HCT116 (cell line): ENCODE measurements at regions not wholly inside any gene's neighbourhood (a gene's known extent, or its start where the extent isn't known, plus 50 kb on each side); places are given as distances from the start of the nearest gene placed in this dataset.
A peak's percentile ranks its signal among the peaks of the same experiment; 100 is the strongest.

Source experiments
- ATAC-seq: fragments of 200-7000 bp; cut with Tn5 transposase; 2 replicates; pipeline ENCODE4 v1.9.1; 2020; ENCODE audit warnings: mild to moderate bottlenecking, moderate library complexity
- BruUV-seq: library from RNA; stranded (reverse); fragments of 400-500 nt; replicated peaks from 2 replicates; lab custom pipeline; 2021; lab: Mats Ljungman, UMichigan
- CTCF ChIA-PET: fragments of 300-600 bp; sonication (Branson Sonifier 250); formaldehyde crosslinking; loops from one replicate; lab custom pipeline; 2021; ENCODE audit warnings: antibody characterized with exemption; lab: Charles Lee
- POLR2A ChIA-PET: fragments of 300-600, 350-600 bp; sonication (Branson Sonifier 250); formaldehyde crosslinking; loops from one replicate; lab custom pipeline; 2021; ENCODE audit warnings: antibody characterized with exemption; lab: Charles Lee
- RAD21 ChIA-PET, 2 experiments: fragments of 300-600 bp; sonication (Branson Sonifier 250); formaldehyde crosslinking; loops; one replicate each; lab custom pipeline; 2023; ENCODE audit warnings: low total read pairs in 2 of 2; ENCODE audit not compliant: uncharacterized antibody in 2 of 2, unreplicated experiment in 2 of 2, low non-redundant PET in 1 of 2; lab: Charles Lee
- DNase-seq: peaks from one replicate; pipeline ENCODE4 v3.0.0-alpha.2; 2010; ENCODE audit warnings: low read depth, low spot score
- H2AFZ ChIP-seq: fragments of 200-600 bp; shearing (Covaris generic), sonication (generic); 2 replicates; pipeline ENCODE4 v1.6.1; 2017; ENCODE audit warnings: low read depth, mixed run types, mixed read lengths, antibody characterized with exemption, low read length; ENCODE audit not compliant: poor library complexity, severe bottlenecking
- H3K27ac ChIP-seq: 2 replicates; pipeline ENCODE4 v1.5.1; 2012; ENCODE audit warnings: low read depth, low read length
- H3K27me3 ChIP-seq: fragments of 200-600 bp; sonication (generic); 2 replicates; pipeline ENCODE4 v1.6.1; 2016; ENCODE audit warnings: mixed run types, low read length, mixed read lengths; ENCODE audit not compliant: insufficient read depth
- H3K36me3 ChIP-seq, 2 experiments: fragments of 200-500 bp in 1 of 2; fragments of 200-600 bp in 1 of 2; sonication (Bioruptor generic) in 1 of 2; sonication (generic) in 1 of 2; 2 replicates each; pipeline versions ENCODE4 v1.5.1 to v1.6.1; 2014 to 2016; ENCODE audit warnings: low read length in 2 of 2, inconsistent platforms in 1 of 2, mixed read lengths in 1 of 2, mixed run types in 1 of 2; ENCODE audit not compliant: insufficient read depth in 2 of 2, control insufficient read depth in 1 of 2
- H3K4me1 ChIP-seq, 2 experiments: fragments of 200-600 bp in 1 of 2; sonication (generic) in 1 of 2; 2 replicates each; pipeline versions ENCODE4 v1.5.1 to v1.6.1; 2012 to 2017; ENCODE audit warnings: low read length in 2 of 2, inconsistent platforms in 1 of 2, mild to moderate bottlenecking in 1 of 2, mixed read lengths in 1 of 2, mixed run types in 1 of 2, moderate library complexity in 1 of 2; ENCODE audit not compliant: insufficient read depth in 2 of 2, control insufficient read depth in 1 of 2
- H3K4me2 ChIP-seq: fragments of 200-600 bp; sonication (generic); 2 replicates; pipeline ENCODE4 v1.6.1; 2017; ENCODE audit warnings: mixed run types, low read length, mixed read lengths
- H3K4me3 ChIP-seq, 2 experiments: fragments of 200-600 bp in 1 of 2; sonication (generic) in 1 of 2; replicated peaks in 1 of 2; 2 replicates each; pipeline ENCODE4 v1.5.1; 2011 to 2016; ENCODE audit warnings: low read length in 2 of 2, control low read depth in 1 of 2, low read depth in 1 of 2, mild to moderate bottlenecking in 1 of 2, mixed read lengths in 1 of 2, mixed run types in 1 of 2
- H3K79me2 ChIP-seq: fragments of 200-600 bp; sonication (generic); 2 replicates; pipeline ENCODE4 v1.6.1; 2017; ENCODE audit warnings: mild to moderate bottlenecking, mixed run types, low read length, moderate library complexity, mixed read lengths; ENCODE audit not compliant: insufficient read depth
- H3K9ac ChIP-seq: fragments of 200-600 bp; sonication (generic); 2 replicates; pipeline ENCODE4 v1.6.1; 2016; ENCODE audit warnings: low read length, mixed read lengths
- H3K9me2 ChIP-seq: fragments of 200-600 bp; sonication (generic), shearing (Covaris generic); 2 replicates; pipeline ENCODE4 v1.6.1; 2017; ENCODE audit warnings: mixed run types, mild to moderate bottlenecking, moderate library complexity; ENCODE audit not compliant: insufficient read depth
- H3K9me3 ChIP-seq, 2 experiments: fragments of 200-500 bp in 1 of 2; fragments of 200-600 bp in 1 of 2; sonication (Bioruptor generic) in 1 of 2; sonication (generic) in 1 of 2; 2 replicates each; pipeline ENCODE4 v1.6.1; 2014 to 2017; ENCODE audit warnings: low read length in 2 of 2, mixed read lengths in 2 of 2, inconsistent platforms in 1 of 2, low read depth in 1 of 2, mild to moderate bottlenecking in 1 of 2, mixed run types in 1 of 2, moderate library complexity in 1 of 2; ENCODE audit not compliant: control insufficient read depth in 1 of 2, insufficient read depth in 1 of 2
- H4K20me1 ChIP-seq: fragments of 200-600 bp; sonication (generic), shearing (Covaris generic); 2 replicates; pipeline ENCODE4 v1.6.1; 2017; ENCODE audit warnings: mixed run types, mild to moderate bottlenecking, moderate library complexity; ENCODE audit not compliant: insufficient read depth
- CEBPB ChIP-seq: IDR thresholded peaks from 2 replicates; pipeline ENCODE4 v1.6.1; 2012; ENCODE audit warnings: low read depth
- EGR1 ChIP-seq: IDR thresholded peaks from 2 replicates; pipeline ENCODE4 v1.6.1; 2012; ENCODE audit warnings: low read depth
- JUND ChIP-seq: IDR thresholded peaks from 2 replicates; pipeline ENCODE4 v1.6.1; 2012
- RAD21 ChIP-seq: IDR thresholded peaks from 2 replicates; pipeline ENCODE4 v1.6.1; 2012; ENCODE audit warnings: low read depth, mild to moderate bottlenecking
- SP1 ChIP-seq: IDR thresholded peaks from 2 replicates; pipeline ENCODE4 v1.6.1; 2012; ENCODE audit warnings: low read depth
- TCF7L2 ChIP-seq: IDR thresholded peaks from 2 replicates; pipeline ENCODE4 v1.7.0; 2011; ENCODE audit warnings: borderline replicate concordance, inconsistent platforms; ENCODE audit not compliant: insufficient read depth, insufficient read length; ENCODE audit errors: extremely low read depth
- YY1 ChIP-seq: IDR thresholded peaks from 2 replicates; pipeline ENCODE4 v1.6.1; 2011; ENCODE audit warnings: low read length, low read depth, moderate library complexity, mild to moderate bottlenecking; ENCODE audit not compliant: insufficient replicate concordance; ENCODE audit errors: extremely low read depth
- intact Hi-C: fragments of 100-400 bp; cut with micrococcal nuclease; formaldehyde crosslinking; loops from 2 replicates; pipeline ENCODE4 v1.10.0; 2022
- TF ChIP-seq, protein P1 (sequence below): IDR thresholded peaks from 2 replicates; pipeline ENCODE4 v1.6.1; 2012; ENCODE audit warnings: low read depth

- peak; percentile 70; the same call in 1 of the 2 replicates for TF ChIP-seq CEBPB
- no peak for TF ChIP-seq TCF7L2
- no peak for TF ChIP-seq JUND
- no peak for TF ChIP-seq YY1
- TF ChIP-seq RAD21, result no peak
Observed at GRCh38 chr1:168408539-168408865, 127.8 kb downstream of the TBX19 start (continued).

- ChIA-PET CTCF (interaction anchor here (1.2 kb wide), 1 partner anchor 65 kb away, joined by 3 read pairs; no protein-coding TSS in a partner anchor), RAD21 (interaction anchor here in 1 of 2 experiments (1.1 kb wide), 1 partner anchor 63 kb away, joined by 3 read pairs; no protein-coding TSS in a partner anchor), POLR2A (interaction anchor here (0.9 to 2.9 kb wide), 4 partner anchors 11 to 182 kb away, joined by 3 to 11 read pairs (median 4); partner anchors contain the start of gene SFT2D2)
- TF ChIP-seq EGR1 (no peak), SP1 (no peak)
- TF ChIP-seq, protein P1, sequence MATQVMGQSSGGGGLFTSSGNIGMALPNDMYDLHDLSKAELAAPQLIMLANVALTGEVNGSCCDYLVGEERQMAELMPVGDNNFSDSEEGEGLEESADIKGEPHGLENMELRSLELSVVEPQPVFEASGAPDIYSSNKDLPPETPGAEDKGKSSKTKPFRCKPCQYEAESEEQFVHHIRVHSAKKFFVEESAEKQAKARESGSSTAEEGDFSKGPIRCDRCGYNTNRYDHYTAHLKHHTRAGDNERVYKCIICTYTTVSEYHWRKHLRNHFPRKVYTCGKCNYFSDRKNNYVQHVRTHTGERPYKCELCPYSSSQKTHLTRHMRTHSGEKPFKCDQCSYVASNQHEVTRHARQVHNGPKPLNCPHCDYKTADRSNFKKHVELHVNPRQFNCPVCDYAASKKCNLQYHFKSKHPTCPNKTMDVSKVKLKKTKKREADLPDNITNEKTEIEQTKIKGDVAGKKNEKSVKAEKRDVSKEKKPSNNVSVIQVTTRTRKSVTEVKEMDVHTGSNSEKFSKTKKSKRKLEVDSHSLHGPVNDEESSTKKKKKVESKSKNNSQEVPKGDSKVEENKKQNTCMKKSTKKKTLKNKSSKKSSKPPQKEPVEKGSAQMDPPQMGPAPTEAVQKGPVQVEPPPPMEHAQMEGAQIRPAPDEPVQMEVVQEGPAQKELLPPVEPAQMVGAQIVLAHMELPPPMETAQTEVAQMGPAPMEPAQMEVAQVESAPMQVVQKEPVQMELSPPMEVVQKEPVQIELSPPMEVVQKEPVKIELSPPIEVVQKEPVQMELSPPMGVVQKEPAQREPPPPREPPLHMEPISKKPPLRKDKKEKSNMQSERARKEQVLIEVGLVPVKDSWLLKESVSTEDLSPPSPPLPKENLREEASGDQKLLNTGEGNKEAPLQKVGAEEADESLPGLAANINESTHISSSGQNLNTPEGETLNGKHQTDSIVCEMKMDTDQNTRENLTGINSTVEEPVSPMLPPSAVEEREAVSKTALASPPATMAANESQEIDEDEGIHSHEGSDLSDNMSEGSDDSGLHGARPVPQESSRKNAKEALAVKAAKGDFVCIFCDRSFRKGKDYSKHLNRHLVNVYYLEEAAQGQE, result peak; percentile 26
- H3K4me1 ChIP-seq, result peaks cover 54 to 74% of the 10 kb centered on the region in 2 experiments
- peak overlapping the region; percentile 53 for H3K9ac ChIP-seq
- H3K4me3 ChIP-seq, result peak overlapping the region; percentile 10 to 30; a peak in 3 of 4 replicates
- intact Hi-C loops, result no loop called here
- peak overlapping the region; percentile 71 for H3K4me2 ChIP-seq
- H2AFZ ChIP-seq, result no peak overlapping the region
- no peak for DNase-seq
- peak overlapping the region; percentile 95 for H3K27ac ChIP-seq
- no peaks in the 10 kb centered on the region for H3K9me3 ChIP-seq
- ATAC-seq, result peak; percentile 14
- H3K79me2 ChIP-seq, result no peaks in the 10 kb centered on the region
- no peaks in the 10 kb centered on the region for H3K36me3 ChIP-seq
- no peaks in the 10 kb centered on the region for H4K20me1 ChIP-seq
- no peaks in the 10 kb centered on the region for H3K9me2 ChIP-seq
- H3K27me3 ChIP-seq, result no peaks in the 10 kb centered on the region
- BruUV-seq, result no TSS peak
Observed at GRCh38 chr1:168407832-168408538, 127.3 kb downstream of the TBX19 start.
